DND-41 (cell line): ENCODE measurements at regions not wholly inside any gene's neighbourhood (a gene's known extent, or its start where the extent isn't known, plus 50 kb on each side); places are given as distances from the start of the nearest gene placed in this dataset.

Experiments used
- CTCF ChIP-seq: IDR thresholded peaks from 2 replicates; pipeline ENCODE4 v1.5.1; 2012; ENCODE audit warnings: borderline replicate concordance, low read length, moderate library complexity, mild to moderate bottlenecking; ENCODE audit not compliant: poor library complexity, severe bottlenecking; ENCODE audit errors: extremely low read depth
- EZH2 ChIP-seq: IDR thresholded peaks from 3 replicates; pipeline ENCODE4 v1.6.1; 2012; ENCODE audit warnings: borderline replicate concordance, low read depth, mild to moderate bottlenecking, moderate library complexity, low read length, inconsistent platforms; ENCODE audit not compliant: severe bottlenecking

GRCh38 chr2:198545411-198545810, 741.0 kb downstream of the PLCL1 start:
- TF ChIP-seq CTCF = no peak
- no peak for TF ChIP-seq EZH2
